Panc1 (cell line): ENCODE measurements at regions not wholly inside any gene's neighbourhood (a gene's known extent, or its start where the extent isn't known, plus 50 kb on each side); places are given as distances from the start of the nearest gene placed in this dataset.

ENCODE experiments used
- ATAC-seq: fragments of 200-7000 bp; cut with Tn5 transposase; 2 replicates; pipeline ENCODE4 v1.9.1; 2020; ENCODE audit warnings: mild to moderate bottlenecking, moderate library complexity
- BruUV-seq: library from RNA; stranded (reverse); fragments of 400-500 nt; replicated peaks from 2 replicates; lab custom pipeline; 2021; lab: Mats Ljungman, UMichigan
- CTCF ChIA-PET: fragments of 300-600 bp; sonication (Branson Sonifier 250); formaldehyde crosslinking; loops from one replicate; lab custom pipeline; 2022; ENCODE audit warnings: antibody characterized with exemption; lab: Charles Lee
- POLR2A ChIA-PET: fragments of 300-600 bp; sonication (Branson Sonifier 250); formaldehyde crosslinking; loops from one replicate; lab custom pipeline; 2022; ENCODE audit warnings: antibody characterized with exemption; lab: Charles Lee
- DNase-seq: peaks from one replicate; pipeline ENCODE4 v3.0.0-alpha.2; 2010; ENCODE audit warnings: low read depth, low spot score
- H3K27ac ChIP-seq: 2 replicates; pipeline ENCODE4 v1.5.1; 2011; ENCODE audit warnings: mild to moderate bottlenecking, low read length, inconsistent platforms
- H3K27me3 ChIP-seq: fragments of 200-500 bp; sonication (Bioruptor generic); 2 replicates; pipeline ENCODE4 v1.6.0; 2014; ENCODE audit warnings: low read length, inconsistent platforms; ENCODE audit not compliant: control insufficient read depth, insufficient read depth
- H3K36me3 ChIP-seq: fragments of 200-500 bp; sonication (Bioruptor generic); 2 replicates; pipeline ENCODE4 v1.5.1; 2014; ENCODE audit warnings: inconsistent platforms, mild to moderate bottlenecking, low read length, moderate library complexity; ENCODE audit not compliant: control insufficient read depth, insufficient read depth
- H3K4me1 ChIP-seq: 2 replicates; pipeline ENCODE4 v1.5.1; 2011; ENCODE audit warnings: inconsistent platforms, mild to moderate bottlenecking, low read length, moderate library complexity; ENCODE audit not compliant: control insufficient read depth, insufficient read depth
- H3K4me3 ChIP-seq, 2 experiments: 2 replicates each; pipeline ENCODE4 v1.5.1; 2011 to 2012; ENCODE audit warnings: low read depth in 2 of 2, low read length in 2 of 2, mild to moderate bottlenecking in 2 of 2, inconsistent platforms in 1 of 2, moderate library complexity in 1 of 2
- H3K9me3 ChIP-seq: fragments of 200-500 bp; sonication (Bioruptor generic); 2 replicates; pipeline ENCODE4 v1.5.1; 2014; ENCODE audit warnings: low read depth, mild to moderate bottlenecking, inconsistent platforms, low read length, moderate library complexity; ENCODE audit not compliant: control insufficient read depth, insufficient read depth
- CTCF ChIP-seq: fragments of 450-650 bp; IDR thresholded peaks from 2 replicates; pipeline ENCODE4 v1.5.1; 2017; ENCODE audit warnings: mild to moderate bottlenecking
- POLR2AphosphoS5 ChIP-seq: IDR thresholded peaks from 2 replicates; pipeline ENCODE4 v1.6.1; 2012; ENCODE audit warnings: mild to moderate bottlenecking, low read depth, low read length, moderate library complexity
- REST ChIP-seq, 2 experiments: IDR thresholded peaks; 2 replicates each; pipeline ENCODE4 v1.6.1; 2011 to 2012; ENCODE audit warnings: low read depth in 2 of 2, control low read depth in 1 of 2, low read length in 1 of 2, mild to moderate bottlenecking in 1 of 2, moderate library complexity in 1 of 2; ENCODE audit not compliant: insufficient read depth in 1 of 2
- SIN3A ChIP-seq: IDR thresholded peaks from 2 replicates; pipeline ENCODE4 v1.6.1; 2012; ENCODE audit warnings: low read depth, mild to moderate bottlenecking, low read length, moderate library complexity, borderline replicate concordance; ENCODE audit not compliant: insufficient read depth
- TCF7L2 ChIP-seq: IDR thresholded peaks from 2 replicates; pipeline ENCODE4 v1.6.1; 2011; ENCODE audit warnings: mild to moderate bottlenecking, low read depth, low read length, inconsistent platforms
- in situ Hi-C: cut with HindIII; loops from 2 replicates; pipeline ENCODE4 v1.10.0; 2016; ENCODE audit warnings: low sequenced_read_pairs, low pct_unique_long_range_greater_than_20kb
- intact Hi-C: fragments of 100-400 bp; cut with micrococcal nuclease; formaldehyde crosslinking; loops from one replicate; pipeline ENCODE4 v1.10.0; 2022; ENCODE audit not compliant: unreplicated experiment

GRCh38 chr10:55873485-55873884, 487.6 kb downstream of the ZWINT start:
- Histone ChIP-seq H3K9me3 (no peaks in the 10 kb centered on the region), H3K27me3 (no peaks in the 10 kb centered on the region), H3K36me3 (no peaks in the 10 kb centered on the region), H3K27ac (no peak overlapping the region), H3K4me1 (no peaks in the 10 kb centered on the region), H3K4me3 (no peak overlapping the region)
- no TSS peak for BruUV-seq
- ATAC-seq: no peak
- no peak for DNase-seq
- TF ChIP-seq POLR2AphosphoS5: no peak
- TF ChIP-seq TCF7L2: no peak
- no peak for TF ChIP-seq SIN3A
- TF ChIP-seq CTCF: no peak
- no peak for TF ChIP-seq REST (IDR thresholded peaks at IDR 0.05; ENCODE audit: insufficient read depth in 1 of 2, low read depth in 2 of 2, low read length in 1 of 2)
- intact Hi-C loops (no loop called here), in situ Hi-C loops (no loop called here)
- ChIA-PET POLR2A (no interaction called here), CTCF (no interaction called here)

- Histone ChIP-seq H3K4me3 (no peak overlapping the region), H3K36me3 (no peaks in the 10 kb centered on the region), H3K27ac (no peak overlapping the region), H3K9me3 (no peaks in the 10 kb centered on the region), H3K27me3 (no peaks in the 10 kb centered on the region), H3K4me1 (no peaks in the 10 kb centered on the region)
- in situ Hi-C loops (no loop called here), intact Hi-C loops (no loop called here)
- no TSS peak for BruUV-seq
- CTCF ChIA-PET: no interaction called here
- no peak for DNase-seq
- ATAC-seq: no peak
- POLR2A ChIA-PET: no interaction called here
- TF ChIP-seq CTCF: no peak
- no peak for TF ChIP-seq SIN3A
- no peak for TF ChIP-seq POLR2AphosphoS5
- TF ChIP-seq TCF7L2: no peak
- no peak for TF ChIP-seq REST (IDR thresholded peaks at IDR 0.05; ENCODE audit: insufficient read depth in 1 of 2, low read depth in 2 of 2, low read length in 1 of 2)
Observed at GRCh38 chr10:55870186-55870585, 490.9 kb downstream of the ZWINT start.
